Mesenchymal stem cell (in vitro differentiated cells and primary cell): ENCODE measurements at regions not wholly inside any gene's neighbourhood (a gene's known extent, or its start where the extent isn't known, plus 50 kb on each side); places are given as distances from the start of the nearest gene placed in this dataset.
"Not testable (repeated sequence)": the region's sequence is repeated elsewhere in the genome, so short reads cannot be mapped to it uniquely, and the experiment has no call there.

Experiments used
- DNase-seq: peaks from one replicate; pipeline ENCODE4 v3.0.0-alpha.2; 2013
- H2AFZ ChIP-seq: one replicate; pipeline ENCODE4 v1.6.1; 2013; ENCODE audit warnings: low read depth, mild to moderate bottlenecking, control low read depth, inconsistent platforms, low read length, moderate library complexity
- H2AK5ac ChIP-seq: 2 replicates; pipeline ENCODE4 v1.6.1; 2013; ENCODE audit warnings: low read length, moderate library complexity, mild to moderate bottlenecking, inconsistent platforms; ENCODE audit not compliant: severe bottlenecking
- H2BK120ac ChIP-seq: one replicate; pipeline ENCODE4 v1.6.1; 2013; ENCODE audit warnings: low read depth, mild to moderate bottlenecking, inconsistent platforms, low read length, moderate library complexity
- H2BK12ac ChIP-seq, 2 experiments: one replicate each; pipeline ENCODE4 v1.6.1; 2013; ENCODE audit warnings: inconsistent platforms in 2 of 2, low read length in 2 of 2, mild to moderate bottlenecking in 2 of 2, moderate library complexity in 2 of 2, control low read depth in 1 of 2
- H2BK15ac ChIP-seq: one replicate; pipeline ENCODE4 v1.6.1; 2013; ENCODE audit warnings: mild to moderate bottlenecking, low read depth, inconsistent platforms; ENCODE audit not compliant: poor library complexity, severe bottlenecking
- H2BK5ac ChIP-seq: 2 replicates; pipeline ENCODE4 v1.6.1; 2013; ENCODE audit warnings: low read depth, mild to moderate bottlenecking, low read length, control low read depth, inconsistent platforms; ENCODE audit not compliant: poor library complexity, severe bottlenecking
- H3K14ac ChIP-seq, 2 experiments: one replicate each; pipeline ENCODE4 v1.6.1; 2013; ENCODE audit warnings: inconsistent platforms in 2 of 2, low read length in 2 of 2, control low read depth in 1 of 2, mild to moderate bottlenecking in 1 of 2, moderate library complexity in 1 of 2
- H3K18ac ChIP-seq, 2 experiments: one replicate each; pipeline ENCODE4 v1.6.1; 2013; ENCODE audit warnings: inconsistent platforms in 2 of 2, low read length in 2 of 2, control low read depth in 1 of 2, low read depth in 1 of 2, mild to moderate bottlenecking in 1 of 2
- H3K23ac ChIP-seq, 2 experiments: one replicate each; pipeline ENCODE4 v1.6.1; 2013; ENCODE audit warnings: inconsistent platforms in 2 of 2, low read length in 2 of 2, mild to moderate bottlenecking in 2 of 2, moderate library complexity in 2 of 2, control low read depth in 1 of 2
- H3K27ac ChIP-seq: 2 replicates; pipeline ENCODE4 v1.5.1; 2013; ENCODE audit warnings: mild to moderate bottlenecking, moderate library complexity, low read length, control low read depth, inconsistent platforms; ENCODE audit not compliant: poor library complexity, severe bottlenecking
- H3K27me3 ChIP-seq, 2 experiments: 2 replicates each; pipeline versions ENCODE4 v1.6.1 to v1.7.0; 2013; ENCODE audit warnings: low read length in 2 of 2, mild to moderate bottlenecking in 2 of 2, moderate library complexity in 2 of 2, control low read depth in 1 of 2, inconsistent platforms in 1 of 2; ENCODE audit not compliant: control insufficient read depth in 1 of 2, insufficient read depth in 1 of 2
- H3K36me3 ChIP-seq, 2 experiments: 2 replicates each; pipeline versions ENCODE4 v1.6.1 to v1.7.0; 2013; ENCODE audit warnings: low read length in 2 of 2, control low read depth in 1 of 2, inconsistent platforms in 1 of 2, low read depth in 1 of 2, mild to moderate bottlenecking in 1 of 2; ENCODE audit not compliant: insufficient read depth in 2 of 2, control insufficient read depth in 1 of 2
- H3K4ac ChIP-seq, 2 experiments: one replicate each; pipeline ENCODE4 v1.6.1; 2013; ENCODE audit warnings: inconsistent platforms in 2 of 2, low read length in 2 of 2, mild to moderate bottlenecking in 2 of 2, moderate library complexity in 2 of 2, control low read depth in 1 of 2, low read depth in 1 of 2
- H3K4me1 ChIP-seq: 2 replicates; pipeline ENCODE4 v1.6.1; 2013; ENCODE audit warnings: low read depth, low read length, control low read depth; ENCODE audit not compliant: control insufficient read depth, insufficient read depth
- H3K4me2 ChIP-seq: 2 replicates; pipeline ENCODE4 v1.6.1; 2013; ENCODE audit warnings: low read length, mild to moderate bottlenecking, inconsistent platforms; ENCODE audit not compliant: poor library complexity, severe bottlenecking
- H3K4me3 ChIP-seq, 2 experiments: 2 replicates each; pipeline versions ENCODE4 v1.5.1 to v1.7.0; 2013; ENCODE audit warnings: low read length in 2 of 2, mild to moderate bottlenecking in 2 of 2, control low read depth in 1 of 2, low read depth in 1 of 2; ENCODE audit not compliant: insufficient read depth in 1 of 2
- H3K79me1 ChIP-seq: replicated peaks from 2 replicates; pipeline ENCODE4 v1.6.1; 2013; ENCODE audit warnings: mild to moderate bottlenecking, control low read depth, low read length, inconsistent platforms; ENCODE audit not compliant: poor library complexity, severe bottlenecking
- H3K9ac ChIP-seq: 2 replicates; pipeline ENCODE4 v1.7.0; 2013; ENCODE audit warnings: mild to moderate bottlenecking, low read length, moderate library complexity
- H3K9me3 ChIP-seq: 2 replicates; pipeline ENCODE4 v1.7.0; 2013; ENCODE audit warnings: mild to moderate bottlenecking, low read length; ENCODE audit not compliant: control insufficient read depth
- H4K8ac ChIP-seq: one replicate; pipeline ENCODE4 v1.6.1; 2013; ENCODE audit warnings: inconsistent platforms, mild to moderate bottlenecking, low read length, moderate library complexity
- H4K91ac ChIP-seq: one replicate; pipeline ENCODE4 v1.6.1; 2013; ENCODE audit warnings: mild to moderate bottlenecking, low read length, inconsistent platforms
- WGBS: methylation state at CpG from one replicate; pipeline ENCODE4 v1.1.7; 2013; ENCODE audit warnings: mixed read lengths; 5-methylcytosine and 5-hydroxymethylcytosine counted together

DNA sequence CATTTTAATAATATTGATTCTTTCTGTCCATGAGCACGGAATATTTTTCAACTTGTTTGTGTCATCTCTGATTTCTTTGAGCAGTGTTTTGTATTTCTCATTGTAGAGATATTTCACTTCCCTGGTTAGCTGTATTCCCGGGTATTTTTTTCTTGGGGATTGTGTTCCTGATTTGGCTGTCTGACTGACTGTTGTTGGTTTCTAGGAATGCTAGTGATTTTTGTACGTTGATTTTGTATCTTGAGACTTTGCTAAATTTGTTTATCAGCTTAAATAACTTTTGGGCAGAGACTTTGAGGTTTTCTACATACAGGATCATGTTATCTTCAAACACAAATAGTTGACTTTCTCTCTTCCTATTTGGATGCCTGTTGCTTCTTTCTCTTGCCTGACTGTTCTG, 418.8 kb upstream of the ALCAM start:
- H3K4me3 ChIP-seq, result no peak overlapping the region
- no peak overlapping the region for H3K9ac ChIP-seq
- no peak overlapping the region for H3K18ac ChIP-seq
- H2AK5ac ChIP-seq, result no peak overlapping the region
- H3K14ac ChIP-seq, result no peak overlapping the region
- H3K79me1 ChIP-seq, result no peaks in the 10 kb centered on the region
- H3K9me3 ChIP-seq, result peaks cover 3% of the 10 kb centered on the region
- H3K4me1 ChIP-seq, result no peaks in the 10 kb centered on the region
- no peak overlapping the region for H2BK5ac ChIP-seq
- no peak overlapping the region for H3K23ac ChIP-seq
- H3K36me3 ChIP-seq, result no peaks in the 10 kb centered on the region
- 67% methylated on average over 2 of the region's 3 CpGs for WGBS
- no peaks in the 10 kb centered on the region for H3K27me3 ChIP-seq
- H2BK15ac ChIP-seq, result no peak overlapping the region
- no peak overlapping the region for H4K8ac ChIP-seq
- H3K4ac ChIP-seq, result no peak overlapping the region
- no peak overlapping the region for H4K91ac ChIP-seq
- no peak overlapping the region for H3K4me2 ChIP-seq
- no peak for DNase-seq
- H3K27ac ChIP-seq, result no peak overlapping the region
- no peak overlapping the region for H2AFZ ChIP-seq
- H2BK12ac ChIP-seq, result no peak overlapping the region
- no peak overlapping the region for H2BK120ac ChIP-seq

DNA sequence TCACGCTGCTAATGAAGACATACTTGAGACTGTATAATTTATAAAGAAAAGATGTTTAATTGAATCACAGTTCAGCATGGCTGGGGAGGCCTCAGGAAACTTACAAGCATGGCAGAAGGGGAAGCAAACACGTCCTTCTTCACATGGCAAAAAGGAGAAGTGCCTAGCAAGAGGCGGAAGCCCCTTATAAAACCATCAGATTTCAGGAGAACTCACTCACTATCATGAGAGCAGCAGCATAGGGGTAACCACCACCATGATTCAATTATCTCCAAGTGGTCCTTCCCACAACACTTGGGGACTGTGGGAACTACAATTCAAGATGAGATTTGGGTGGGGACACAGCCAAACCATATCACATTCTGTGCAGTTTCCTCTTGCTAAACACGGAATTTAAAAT, 416.9 kb upstream of the ALCAM start:
- H2BK120ac ChIP-seq, H3K9me3 ChIP-seq, H3K4me3 ChIP-seq, H4K91ac ChIP-seq, H2BK5ac ChIP-seq, H3K23ac ChIP-seq, H4K8ac ChIP-seq, H3K4me2 ChIP-seq, H3K36me3 ChIP-seq, H3K79me1 ChIP-seq, H3K9ac ChIP-seq, H3K27ac ChIP-seq, H2BK12ac ChIP-seq, DNase-seq, H3K27me3 ChIP-seq, H2AK5ac ChIP-seq, H3K4me1 ChIP-seq, H3K14ac ChIP-seq, H2AFZ ChIP-seq, H2BK15ac ChIP-seq, H3K4ac ChIP-seq: not testable (repeated sequence)
- H3K18ac ChIP-seq, result peak overlapping the region in 1 of 2 experiments; percentile 11
- WGBS, result 93% methylated on average over 3 of the region's 4 CpGs

DNA sequence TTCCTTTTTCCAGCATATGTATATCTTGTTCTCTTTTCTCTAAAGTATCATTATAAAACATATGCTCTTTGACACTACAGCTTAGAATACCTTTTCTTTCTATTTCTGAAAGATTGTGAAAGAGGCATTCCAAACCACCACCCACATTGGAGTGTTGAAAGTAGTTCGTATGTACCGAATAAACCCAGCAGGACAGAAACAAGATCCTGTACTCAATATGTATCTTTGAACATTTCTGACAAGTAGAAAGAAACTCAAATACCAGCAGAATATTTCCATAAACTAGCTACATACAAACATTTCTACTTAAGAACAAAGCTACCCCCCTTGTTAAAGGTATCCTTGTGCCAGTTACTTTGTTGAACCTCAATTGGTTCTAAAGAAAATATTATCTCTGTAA, 415.3 kb upstream of the ALCAM start:
- Histone ChIP-seq H4K8ac (no peak overlapping the region), H2BK120ac (no peak overlapping the region), H2AK5ac (no peak overlapping the region), H3K4me1 (no peaks in the 10 kb centered on the region), H3K27ac (no peak overlapping the region), H3K9ac (no peak overlapping the region), H2BK5ac (no peak overlapping the region), H2AFZ (no peak overlapping the region), H2BK12ac (no peak overlapping the region), H3K4me2 (no peak overlapping the region), H3K9me3 (no peaks in the 10 kb centered on the region), H3K27me3 (no peaks in the 10 kb centered on the region), H4K91ac (no peak overlapping the region), H3K36me3 (peaks cover 0 to under 1% of the 10 kb centered on the region in 2 experiments), H2BK15ac (no peak overlapping the region), H3K14ac (no peak overlapping the region), H3K4ac (no peak overlapping the region), H3K18ac (no peak overlapping the region), H3K79me1 (no peaks in the 10 kb centered on the region), H3K23ac (no peak overlapping the region), H3K4me3 (no peak overlapping the region)
- DNase-seq, result peak; percentile 17
- WGBS, result 80% methylated on average over 2 of the region's 2 CpGs

DNA sequence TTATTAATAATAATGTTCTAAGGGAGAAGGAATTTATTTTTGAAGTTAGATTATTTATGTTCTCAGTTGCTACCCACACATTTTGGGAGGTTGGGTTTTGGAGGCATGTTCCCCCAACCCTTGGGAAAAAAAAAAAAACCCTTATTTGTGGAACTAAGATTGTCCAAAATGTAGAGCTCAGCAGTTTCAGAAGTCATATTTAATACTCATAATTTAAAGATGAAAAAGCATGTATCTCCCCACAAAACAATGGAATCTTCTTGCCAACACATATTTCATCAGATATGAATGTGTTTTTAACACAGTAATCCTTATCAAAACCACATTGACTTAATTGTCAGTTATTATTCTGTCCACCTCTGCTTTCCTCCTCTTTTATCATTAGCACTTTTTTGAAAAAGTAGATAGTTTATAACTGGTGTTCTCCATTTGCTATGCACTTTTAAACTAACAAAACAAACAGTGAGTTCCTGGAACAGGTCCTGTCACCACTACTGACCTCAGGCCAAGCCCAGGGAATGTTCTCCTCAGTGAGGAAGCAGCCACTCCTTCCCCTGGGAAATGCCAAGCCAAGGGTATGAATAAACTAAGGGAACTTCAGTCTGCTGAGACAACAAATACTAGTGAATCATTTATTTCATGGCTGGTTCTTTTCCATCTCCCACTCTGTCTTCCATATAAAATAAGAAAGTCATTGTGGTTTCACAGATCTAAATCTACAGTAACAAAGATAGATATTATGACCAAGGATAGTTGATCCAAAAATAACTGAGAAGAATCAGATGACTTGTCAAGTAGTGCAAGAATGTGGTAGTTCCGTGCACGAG, 414.4 kb upstream of the ALCAM start:
- Histone ChIP-seq H3K79me1 (no peaks in the 10 kb centered on the region), H2AFZ (no peak overlapping the region), H2BK5ac (no peak overlapping the region), H3K14ac (no peak overlapping the region), H3K4me3 (no peak overlapping the region), H4K91ac (no peak overlapping the region), H4K8ac (no peak overlapping the region), H2AK5ac (no peak overlapping the region), H3K9me3 (no peaks in the 10 kb centered on the region), H3K23ac (no peak overlapping the region), H3K18ac (no peak overlapping the region), H3K27me3 (no peaks in the 10 kb centered on the region), H3K4ac (no peak overlapping the region), H3K4me2 (no peak overlapping the region), H2BK120ac (no peak overlapping the region), H3K36me3 (peaks cover 0 to 3% of the 10 kb centered on the region in 2 experiments), H3K4me1 (no peaks in the 10 kb centered on the region), H3K27ac (no peak overlapping the region), H3K9ac (no peak overlapping the region), H2BK12ac (no peak overlapping the region), H2BK15ac (no peak overlapping the region)
- peak; percentile 71 for DNase-seq
- 67% methylated on average over 2 of the region's 2 CpGs for WGBS
